ENCODE measurements at regions not wholly inside any gene's neighbourhood (a gene's known extent, or its start where the extent isn't known, plus 50 kb on each side); places are given as distances from the start of the nearest gene placed in this dataset.

- DNase-seq (ENCODE audit: extremely low read depth in 1 of 2, low read depth in 1 of 2), result no peak
Observed at GRCh38 chr6:45794465-45794864, 221.2 kb downstream of the CLIC5 start.

GRCh38 chr6:45791211-45792168 is 224.2 kb downstream of the CLIC5 start:
- no peak for DNase-seq (ENCODE audit: extremely low read depth in 1 of 2, low read depth in 1 of 2)

GRCh38 chr6:45789238-45789637 is 226.4 kb downstream of the CLIC5 start:
- no peak for DNase-seq (ENCODE audit: extremely low read depth in 1 of 2, low read depth in 1 of 2)

- no peak for DNase-seq (ENCODE audit: extremely low read depth in 1 of 2, low read depth in 1 of 2)
Observed at GRCh38 chr6:45787384-45787783, 228.3 kb downstream of the CLIC5 start.

- no peak for DNase-seq (ENCODE audit: extremely low read depth in 1 of 2, low read depth in 1 of 2)
Observed at GRCh38 chr6:45786355-45786781, 229.3 kb downstream of the CLIC5 start.

DNA sequence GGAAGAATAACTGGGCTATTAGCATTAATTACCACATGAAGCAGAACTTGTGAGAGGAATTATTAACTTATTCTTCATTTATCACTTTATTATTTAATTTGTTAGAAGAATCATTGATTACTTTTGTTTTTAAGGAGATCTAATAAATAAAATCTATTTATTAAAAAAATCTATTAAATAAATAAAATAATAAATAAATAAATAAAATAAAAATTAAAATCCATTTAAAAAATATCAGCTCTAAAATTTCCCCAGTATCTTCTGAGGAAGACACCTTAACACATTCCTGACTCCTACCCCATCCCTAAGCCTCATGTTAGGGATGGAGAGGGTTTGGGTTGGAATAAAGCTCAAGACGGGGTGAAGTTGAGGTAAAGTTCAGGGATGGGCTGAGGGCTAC is 231.4 kb downstream of the CLIC5 start:
- DNase-seq (ENCODE audit: extremely low read depth in 1 of 2, low read depth in 1 of 2), result no peak

DNA sequence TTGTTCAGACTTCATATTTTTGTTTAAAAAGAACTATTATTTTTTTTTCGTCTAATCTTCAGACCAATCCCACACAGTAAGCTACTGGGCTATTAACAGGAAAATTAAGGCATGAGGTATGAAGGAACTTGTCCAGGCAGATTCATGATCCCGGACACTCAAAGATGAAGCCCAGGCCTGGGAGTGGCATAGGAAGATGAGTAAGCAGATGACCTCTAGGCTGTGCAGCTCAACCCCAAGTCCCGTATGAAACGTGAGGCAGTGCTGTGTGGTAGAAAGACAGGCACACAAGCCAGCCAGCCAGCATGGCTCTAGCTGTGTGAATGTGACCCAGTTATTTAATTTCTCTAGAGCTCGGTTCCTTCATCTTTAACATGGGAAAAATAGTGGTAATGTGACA is 231.9 kb downstream of the CLIC5 start:
- DNase-seq (ENCODE audit: extremely low read depth in 1 of 2, low read depth in 1 of 2), result no peak

- no peak for DNase-seq (ENCODE audit: extremely low read depth in 1 of 2, low read depth in 1 of 2)
Observed at GRCh38 chr6:45781890-45782289, 233.8 kb downstream of the CLIC5 start.

DNA sequence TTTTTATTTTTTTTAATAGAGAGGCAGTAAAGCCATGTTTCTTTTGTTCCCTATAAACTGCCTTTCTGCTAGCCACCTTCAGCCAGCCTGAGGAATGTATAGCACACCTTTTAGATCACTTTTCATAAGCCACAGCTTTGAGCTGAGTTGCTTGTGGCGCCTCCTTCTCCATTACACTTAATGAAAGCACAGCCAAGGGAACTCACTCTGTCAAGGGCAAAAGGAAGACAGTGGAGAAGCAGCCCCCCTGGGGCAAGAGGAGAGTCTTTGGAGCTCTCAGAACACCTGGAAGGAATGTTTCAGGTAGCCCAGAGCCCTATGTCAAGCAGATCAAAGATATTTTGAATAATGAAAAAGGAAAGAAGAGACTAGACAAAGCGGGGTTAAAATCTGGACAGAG is 235.1 kb downstream of the CLIC5 start:
- DNase-seq (ENCODE audit: extremely low read depth in 1 of 2, low read depth in 1 of 2), result no peak

DNA sequence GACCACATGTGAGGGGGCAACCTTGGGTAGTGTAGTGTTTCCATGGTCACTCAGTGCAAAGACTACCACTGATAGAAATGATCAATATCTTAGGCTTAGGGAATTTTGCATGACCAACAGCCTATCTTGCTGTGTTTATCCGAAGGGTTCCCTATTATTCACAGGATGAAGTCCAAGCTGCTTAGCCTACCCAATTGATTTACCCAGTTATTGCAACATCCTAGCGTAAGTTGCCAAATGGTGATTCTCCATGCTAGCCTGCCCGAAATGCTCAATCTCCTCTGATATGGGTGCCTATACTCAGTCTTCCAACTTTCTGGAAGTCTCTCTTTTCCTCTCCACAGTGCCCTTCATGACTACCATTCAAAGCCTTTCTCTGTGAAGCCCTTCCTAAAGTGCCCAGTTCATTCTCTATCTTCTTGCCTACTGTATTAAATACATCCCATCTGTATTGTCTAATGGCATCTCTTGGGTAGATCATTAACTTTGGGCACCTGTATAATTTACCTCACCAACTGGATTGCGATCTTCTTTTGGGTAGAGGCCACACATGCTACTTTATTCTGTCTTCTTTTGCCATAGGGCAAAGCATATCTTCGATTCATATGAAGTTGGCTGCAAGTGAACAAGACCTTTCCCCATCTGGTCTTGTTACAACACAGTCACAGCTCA is 240.5 kb downstream of the CLIC5 start:
- DNase-seq (ENCODE audit: extremely low read depth in 1 of 2, low read depth in 1 of 2), result no peak

DNA sequence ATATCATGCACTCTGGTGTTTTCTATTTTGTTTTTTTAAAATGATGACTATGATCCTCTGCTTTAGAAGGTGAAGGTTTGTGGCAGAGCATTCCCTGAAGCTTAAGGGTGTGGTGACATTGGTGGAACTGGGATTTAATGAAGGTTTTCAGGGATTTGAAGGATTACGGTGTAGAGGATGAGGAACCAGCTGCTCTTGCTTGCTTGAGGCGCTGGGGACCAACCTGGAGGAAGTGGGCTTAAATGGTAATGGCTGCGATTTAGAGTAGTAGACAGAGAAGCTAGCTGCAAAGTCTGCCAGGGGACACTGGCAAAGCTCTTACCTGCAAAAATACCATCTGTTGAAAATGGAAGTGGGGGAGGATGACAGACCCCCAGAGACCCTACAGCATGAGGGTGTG is 241.8 kb downstream of the CLIC5 start:
- no peak for DNase-seq (ENCODE audit: extremely low read depth in 1 of 2, low read depth in 1 of 2)

DNA sequence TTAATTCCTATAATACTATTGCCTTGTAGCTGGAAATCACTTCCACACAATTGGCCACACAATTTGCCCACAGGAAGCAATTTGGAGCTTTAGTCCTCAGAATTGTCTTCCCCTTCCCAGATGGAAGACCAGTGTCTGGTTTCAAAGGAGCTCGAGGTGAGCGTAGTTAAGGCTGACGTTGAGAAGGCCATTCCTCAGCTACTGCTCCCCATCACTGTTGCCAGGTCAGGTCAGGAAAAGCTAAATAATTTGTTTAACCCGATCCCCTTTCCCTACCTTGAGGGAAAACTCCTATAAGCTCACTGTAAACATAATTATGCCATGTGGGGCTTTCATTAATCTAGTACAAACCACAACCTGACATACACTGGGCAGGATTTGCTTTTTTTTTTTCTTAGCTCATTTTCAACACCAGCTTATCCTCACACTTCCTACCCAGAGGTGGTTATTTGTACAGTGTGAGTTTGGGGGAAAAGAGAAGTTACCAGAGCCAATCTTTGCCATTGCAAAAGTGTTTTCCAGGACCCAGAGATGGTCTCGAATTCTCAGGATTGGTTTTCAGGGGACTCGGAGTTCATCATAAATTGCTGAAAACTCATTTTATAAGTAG is 242.7 kb downstream of the CLIC5 start:
- no peak for DNase-seq (ENCODE audit: extremely low read depth in 1 of 2, low read depth in 1 of 2)

DNA sequence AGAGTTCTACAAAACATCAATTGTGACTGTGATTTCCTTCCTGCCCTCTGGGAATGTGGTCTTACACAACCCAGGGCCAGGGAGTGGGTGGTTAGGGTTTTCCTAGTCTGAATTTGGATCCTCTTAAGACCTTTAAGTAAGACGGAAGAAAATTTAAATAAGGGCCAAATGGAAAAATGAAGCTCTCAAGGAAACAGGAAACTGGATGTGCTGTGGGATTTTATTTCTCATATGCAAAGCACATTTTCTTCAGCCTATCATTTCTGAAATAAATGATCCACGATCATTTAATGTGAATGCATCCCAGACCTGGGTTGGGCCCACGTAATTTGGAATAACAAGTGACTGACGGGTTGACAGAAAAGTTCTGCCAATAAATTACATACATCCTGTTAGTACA is 243.6 kb downstream of the CLIC5 start:
- DNase-seq (ENCODE audit: extremely low read depth in 1 of 2, low read depth in 1 of 2), result no peak

DNA sequence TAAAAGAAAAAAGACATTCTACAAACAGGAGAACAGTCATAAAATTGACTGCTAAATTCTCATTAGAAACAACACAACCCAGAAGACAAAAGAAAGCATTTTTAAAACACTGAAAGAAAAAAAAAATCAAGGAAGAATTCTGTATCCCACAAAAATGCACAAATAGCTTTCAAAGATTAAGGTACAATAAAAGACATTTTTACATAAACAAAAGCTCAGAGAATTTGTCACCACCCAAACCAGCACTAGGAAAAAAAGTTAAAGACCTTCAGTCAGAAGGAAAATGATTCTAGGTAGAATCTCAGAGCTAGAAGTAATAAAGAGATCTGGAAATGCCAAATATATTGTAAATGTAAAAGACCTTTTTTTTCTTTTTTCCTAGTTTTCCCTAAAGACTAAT is 252.4 kb downstream of the CLIC5 start:
- no peak for DNase-seq (ENCODE audit: extremely low read depth in 1 of 2, low read depth in 1 of 2)

GRCh38 chr6:45759472-45759810 is 256.2 kb downstream of the CLIC5 start:
- no peak for DNase-seq (ENCODE audit: extremely low read depth in 1 of 2, low read depth in 1 of 2)

GRCh38 chr6:45758787-45759471 is 256.7 kb downstream of the CLIC5 start:
- DNase-seq (ENCODE audit: extremely low read depth in 1 of 2, low read depth in 1 of 2), result no peak

- no peak for DNase-seq (ENCODE audit: extremely low read depth in 1 of 2, low read depth in 1 of 2)
Observed at GRCh38 chr6:45757443-45758130, 258.1 kb downstream of the CLIC5 start.

DNA sequence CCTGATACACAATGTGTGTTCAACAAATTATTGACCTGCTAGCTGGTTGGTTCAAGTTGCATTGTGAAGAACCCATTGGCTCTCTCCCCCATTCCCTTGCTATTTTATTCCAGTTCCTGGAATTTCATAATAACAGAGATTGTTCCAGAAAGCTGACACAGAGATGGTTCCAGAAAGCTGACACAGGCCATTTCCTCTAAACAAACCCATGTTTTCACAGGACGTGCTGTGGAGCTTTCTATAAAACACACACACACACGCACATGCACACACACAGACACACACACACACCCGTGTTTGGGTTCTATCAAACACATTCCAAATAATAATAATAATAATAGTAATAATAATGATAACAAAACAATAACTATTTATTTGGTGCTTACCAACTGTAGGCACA is 259.1 kb downstream of the CLIC5 start:
- DNase-seq (ENCODE audit: extremely low read depth in 1 of 2, low read depth in 1 of 2), result no peak

DNA sequence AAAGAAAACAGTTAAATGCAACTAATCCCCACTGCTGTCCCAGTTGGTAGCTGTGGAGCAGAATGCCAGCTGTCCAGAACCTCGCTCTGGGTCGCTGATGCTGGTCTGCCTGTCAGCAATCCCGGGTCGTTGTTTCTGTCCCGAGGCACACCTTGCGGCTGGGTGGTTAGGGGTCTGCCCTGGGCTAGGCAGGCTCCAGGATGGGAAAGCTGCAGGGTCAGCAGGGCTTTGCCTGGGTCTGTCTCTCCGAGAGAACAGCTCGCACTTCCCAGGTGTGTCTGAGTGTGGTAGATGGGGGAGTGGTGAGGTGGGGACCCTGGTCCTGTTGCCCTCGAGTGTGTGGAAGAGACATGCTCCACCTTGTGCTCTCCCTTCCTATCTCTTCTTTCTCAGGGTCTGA is 261.2 kb downstream of the CLIC5 start:
- DNase-seq (ENCODE audit: extremely low read depth in 1 of 2, low read depth in 1 of 2), result no peak

- DNase-seq (ENCODE audit: extremely low read depth in 1 of 2, low read depth in 1 of 2), result no peak
Observed at GRCh38 chr6:45746046-45746445, 269.6 kb downstream of the CLIC5 start.

Data from stimulated activated CD8-positive, alpha-beta memory T cell treated with anti-CD3 and anti-CD28 coated beads, Interleukin-7, amount 100 ng/mL, for 48 hours (primary cell).